IPS DF 4.7 (cell line): ENCODE measurements at regions not wholly inside any gene's neighbourhood (a gene's known extent, or its start where the extent isn't known, plus 50 kb on each side); places are given as distances from the start of the nearest gene placed in this dataset.

Experiments
- DNase-seq: peaks from one replicate; pipeline ENCODE4 v3.0.0-alpha.2; 2013; ENCODE audit warnings: low spot score; ENCODE audit errors: extremely low read depth

DNA sequence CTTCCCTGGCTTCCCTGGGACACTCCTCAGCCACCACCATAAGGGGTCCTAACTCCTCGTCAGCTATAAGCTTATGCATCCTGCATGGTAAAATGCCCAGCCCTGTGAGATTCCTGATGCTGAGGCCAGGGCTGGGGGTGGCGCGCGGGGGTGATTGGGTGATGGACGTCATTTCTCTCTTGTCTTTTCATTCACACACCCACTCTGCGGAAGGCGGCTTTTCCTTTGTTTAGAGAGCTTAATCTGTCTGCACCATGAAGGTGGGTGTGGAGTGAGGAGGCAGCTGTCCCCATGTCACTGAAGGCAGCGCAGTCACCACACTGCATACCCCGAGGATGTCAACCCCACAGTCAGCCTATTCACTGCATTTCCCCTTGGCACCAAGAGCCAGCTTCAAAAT lies 110.0 kb upstream of the NSMCE3 start:
- DNase-seq = no peak

GRCh38 chr15:29377161-29377560 lies 107.5 kb upstream of the NSMCE3 start:
- no peak for DNase-seq

- DNase-seq = no peak
Observed at GRCh38 chr15:29376590-29376989, 107.0 kb upstream of the NSMCE3 start.

- no peak for DNase-seq
Observed at GRCh38 chr15:29369261-29369660, 99.6 kb upstream of the NSMCE3 start.

DNA sequence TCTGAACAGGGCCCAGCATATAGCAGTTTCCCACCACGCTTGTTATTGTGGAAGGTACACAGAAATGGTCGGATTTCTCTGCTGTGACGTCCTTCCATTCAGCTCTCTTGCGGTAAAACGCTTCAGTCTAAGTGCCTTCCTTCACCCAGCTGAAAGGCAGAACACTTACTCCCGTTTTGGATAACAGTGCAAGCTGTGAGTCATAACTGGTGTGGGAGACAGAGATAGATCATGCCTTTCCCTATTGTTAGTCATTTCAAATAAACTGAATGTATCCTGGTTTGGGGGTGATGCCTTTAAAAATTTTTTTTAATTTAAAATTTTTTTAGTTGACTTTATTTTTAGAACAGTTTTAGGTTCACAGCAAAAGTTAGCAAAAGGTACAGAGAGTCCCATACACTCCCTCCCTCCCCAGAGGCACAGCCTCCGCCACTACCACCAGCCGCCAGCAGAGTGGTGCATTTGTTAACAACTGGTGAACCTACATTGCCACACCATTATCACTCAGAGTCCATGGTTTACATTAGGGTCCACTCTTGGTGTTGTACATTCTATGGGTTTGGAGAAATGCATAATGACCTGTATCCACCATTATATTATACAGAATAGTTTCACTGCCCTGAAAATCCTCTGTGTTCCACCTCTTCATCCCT lies 94.9 kb upstream of the NSMCE3 start:
- DNase-seq = no peak

DNA sequence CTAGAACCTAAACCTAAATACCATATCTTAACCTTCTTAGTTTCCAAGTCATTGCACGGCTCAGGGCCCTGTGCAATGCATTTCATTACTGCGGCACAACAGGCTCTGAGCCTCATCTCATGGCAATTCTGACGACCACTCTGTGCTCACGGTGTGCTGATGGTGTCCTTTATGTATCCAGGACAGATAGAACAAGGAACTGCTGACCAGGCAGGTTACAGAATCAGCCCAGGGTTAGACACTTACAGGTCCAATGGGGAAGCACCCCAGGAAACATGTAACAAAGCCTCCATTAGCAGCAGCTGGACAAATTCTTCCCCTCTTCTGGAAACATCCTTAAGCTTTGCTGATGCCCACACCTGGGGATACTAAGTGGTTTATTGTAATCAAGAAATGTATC lies 91.9 kb upstream of the NSMCE3 start:
- no peak for DNase-seq

DNA sequence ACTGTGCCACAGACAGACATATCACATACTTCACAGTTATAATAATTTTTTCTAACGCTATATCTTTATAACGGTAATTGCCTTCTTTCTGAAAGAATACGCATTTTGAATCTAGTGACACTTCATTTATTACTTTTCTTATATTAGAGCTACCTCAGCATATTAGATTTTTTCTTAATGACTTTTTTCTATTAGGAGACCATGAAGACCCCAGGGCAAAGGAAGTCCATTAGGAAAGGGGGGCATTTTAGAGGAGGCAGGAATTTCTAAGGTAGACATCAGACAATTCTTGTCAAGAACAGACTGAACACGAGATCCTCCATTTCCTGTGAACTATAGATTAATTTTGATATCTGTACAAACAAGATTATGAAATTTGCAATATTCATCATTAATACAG lies 90.5 kb upstream of the NSMCE3 start:
- no peak for DNase-seq

GRCh38 chr15:29356786-29357185 lies 87.2 kb upstream of the NSMCE3 start:
- no peak for DNase-seq

DNA sequence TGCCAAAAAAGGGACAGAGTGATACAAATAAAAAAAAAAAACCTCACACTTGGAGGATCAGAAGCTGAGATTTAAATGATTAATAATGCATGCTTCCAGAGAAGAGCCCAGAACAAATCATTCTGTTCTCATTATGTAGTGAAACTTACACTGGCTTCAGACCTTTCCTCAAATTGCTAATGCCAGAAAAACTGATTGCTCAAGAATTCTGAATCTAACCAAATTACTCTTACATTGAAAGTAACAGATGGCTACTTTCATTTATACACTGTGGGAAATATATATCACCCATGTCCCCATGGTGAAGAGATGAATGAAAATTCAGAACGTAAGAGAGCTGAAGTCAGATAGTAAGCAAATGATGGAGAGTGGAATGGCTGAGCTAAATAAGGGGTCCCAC lies 85.9 kb upstream of the NSMCE3 start:
- DNase-seq = no peak

DNA sequence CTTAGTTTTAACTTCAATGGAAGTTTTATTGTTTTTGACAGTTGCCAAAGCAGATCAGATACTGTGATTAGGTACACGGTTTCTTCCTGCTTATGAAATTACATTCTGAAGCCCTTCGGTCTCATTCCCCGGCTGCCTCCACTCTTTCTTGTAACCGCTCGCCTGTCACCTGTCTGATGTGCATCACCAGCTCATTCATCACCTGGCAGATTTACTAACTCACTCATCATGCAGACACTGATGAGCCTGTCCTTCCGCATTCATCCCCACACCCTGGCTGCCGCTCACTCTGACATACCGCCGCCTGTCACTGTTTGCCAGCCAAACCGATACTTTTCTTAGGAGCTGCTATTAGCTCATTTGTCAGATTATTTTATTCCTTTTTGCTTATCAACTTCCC lies 82.8 kb upstream of the NSMCE3 start:
- no peak for DNase-seq

GRCh38 chr15:29349196-29349595 lies 79.6 kb upstream of the NSMCE3 start:
- no peak for DNase-seq

DNA sequence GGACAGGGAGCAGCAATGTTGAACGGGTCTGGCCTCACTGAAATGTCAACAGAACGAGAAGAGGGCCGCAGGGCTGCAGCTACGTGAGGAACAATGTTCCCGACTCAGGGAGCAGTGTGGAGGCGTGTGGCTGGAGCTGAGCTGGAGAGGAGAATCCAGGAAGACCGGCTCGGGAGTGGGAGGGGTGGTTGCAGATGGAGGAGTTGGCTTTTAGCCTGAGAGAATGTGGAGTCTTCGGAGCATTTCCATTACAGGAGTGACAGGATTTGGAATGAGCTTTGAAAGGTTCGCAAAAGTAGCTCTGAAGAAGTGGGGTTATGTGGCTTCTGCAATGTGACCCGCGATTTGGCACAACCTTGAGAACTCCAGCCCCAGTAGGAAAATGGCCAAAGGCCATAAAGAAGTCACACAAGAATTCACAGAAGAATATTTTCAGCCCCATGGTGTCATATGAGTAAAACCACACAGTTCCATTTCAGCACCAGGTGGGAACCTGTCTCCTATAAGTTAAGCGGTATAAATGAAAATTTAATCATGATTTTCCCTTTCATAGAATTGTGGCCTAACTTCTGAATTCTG lies 78.8 kb upstream of the NSMCE3 start:
- DNase-seq = no peak

DNA sequence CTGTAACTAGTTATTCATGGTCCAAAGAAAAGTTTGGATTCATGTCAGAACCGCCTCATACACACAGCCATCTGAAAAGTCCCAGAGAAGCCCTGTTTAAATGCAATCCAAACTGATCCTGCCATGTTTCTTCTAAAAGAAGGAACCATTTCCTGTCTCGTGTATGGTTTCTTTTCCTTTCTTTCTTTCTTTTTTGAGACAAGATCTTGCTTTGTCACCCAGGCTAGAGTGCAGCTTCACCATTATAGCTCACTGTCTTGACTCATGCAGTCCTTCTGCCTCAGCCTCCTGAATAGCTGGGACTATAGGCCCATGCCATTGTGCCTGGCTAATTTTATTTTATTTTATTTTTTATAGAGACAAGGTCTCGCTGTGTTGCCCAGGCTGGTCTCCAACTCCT lies 77.4 kb upstream of the NSMCE3 start:
- no peak for DNase-seq

- DNase-seq = peak; percentile 41
Observed at GRCh38 chr15:29345549-29346525, 76.2 kb upstream of the NSMCE3 start.

GRCh38 chr15:29344474-29344873 lies 74.9 kb upstream of the NSMCE3 start:
- DNase-seq = no peak

- no peak for DNase-seq
Observed at GRCh38 chr15:29343229-29343628, 73.6 kb upstream of the NSMCE3 start.

DNA sequence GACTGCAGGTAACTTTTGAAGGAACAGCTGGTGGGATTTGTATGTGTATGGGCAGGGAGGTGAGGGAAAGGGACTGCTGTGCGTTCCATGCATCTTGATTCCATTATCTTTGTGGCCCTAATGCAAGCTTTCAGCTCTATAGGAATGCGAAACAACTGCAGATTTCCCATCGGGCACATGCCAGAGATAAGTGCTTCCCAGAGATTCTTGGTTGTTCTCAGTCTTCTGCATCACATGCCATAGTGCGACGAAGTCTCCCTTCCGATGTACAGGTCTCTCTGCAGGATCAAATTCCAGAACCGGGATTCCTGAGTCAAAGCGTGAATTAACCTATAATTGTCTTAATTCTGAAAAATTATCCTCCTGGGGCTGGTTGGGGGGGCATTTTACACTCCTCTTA lies 72.6 kb upstream of the NSMCE3 start:
- no peak for DNase-seq

DNA sequence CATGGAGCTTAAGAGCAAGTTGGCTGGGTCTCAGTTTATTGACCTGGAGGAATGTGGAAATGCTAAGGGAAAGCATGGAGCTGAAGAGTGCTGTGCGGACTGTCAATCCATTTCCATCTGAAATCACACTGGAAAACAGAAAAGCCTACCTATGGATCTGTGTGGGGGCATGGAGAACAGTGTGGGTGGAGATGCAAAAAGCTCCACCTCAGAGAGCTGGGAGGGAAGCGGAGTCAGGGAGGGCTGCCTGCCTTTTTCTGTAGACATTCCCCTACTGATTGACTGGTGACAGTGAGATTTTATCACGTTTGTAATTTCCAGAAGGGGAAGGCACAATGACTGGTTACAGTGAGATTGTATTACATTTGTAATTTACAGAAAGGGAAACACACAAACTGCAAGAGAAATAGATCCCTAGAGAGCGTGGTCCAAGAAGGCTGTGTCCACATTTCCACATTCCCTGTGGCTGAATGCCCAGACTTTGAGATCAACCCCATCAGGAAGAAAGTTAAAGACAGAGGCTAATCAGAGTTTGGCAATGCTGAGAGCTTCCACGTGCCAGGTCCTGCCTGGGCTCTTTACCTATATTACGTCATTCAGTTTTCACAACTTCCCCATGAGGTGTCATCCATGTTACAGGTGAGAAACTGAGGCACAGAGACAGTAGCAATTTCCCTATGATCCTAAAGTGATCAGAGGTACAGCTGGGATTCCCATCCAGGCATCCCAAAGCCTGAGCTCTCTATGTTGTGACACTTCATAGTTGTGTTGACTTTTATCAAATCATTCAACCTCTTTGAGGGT lies 67.7 kb upstream of the NSMCE3 start:
- DNase-seq = no peak

DNA sequence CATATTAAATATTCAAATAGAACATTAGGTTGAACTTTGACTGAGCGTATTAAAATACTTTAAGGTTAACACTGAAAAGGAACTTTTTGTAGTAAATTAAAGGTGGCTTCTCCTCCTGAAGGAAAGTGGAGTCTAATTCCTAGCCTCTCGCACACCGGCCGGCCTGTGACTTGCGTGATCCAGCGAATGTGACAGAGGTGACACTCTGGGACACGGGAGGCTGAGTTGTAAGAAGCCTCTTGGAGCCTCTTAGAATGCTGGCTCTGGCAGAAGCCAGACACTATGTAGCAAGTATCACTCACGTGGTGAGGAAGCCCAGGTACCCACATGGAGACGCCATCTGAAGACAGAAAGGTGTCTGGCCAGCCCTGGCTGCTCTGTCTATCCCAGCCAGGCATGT lies 64.9 kb upstream of the NSMCE3 start:
- DNase-seq = no peak

DNA sequence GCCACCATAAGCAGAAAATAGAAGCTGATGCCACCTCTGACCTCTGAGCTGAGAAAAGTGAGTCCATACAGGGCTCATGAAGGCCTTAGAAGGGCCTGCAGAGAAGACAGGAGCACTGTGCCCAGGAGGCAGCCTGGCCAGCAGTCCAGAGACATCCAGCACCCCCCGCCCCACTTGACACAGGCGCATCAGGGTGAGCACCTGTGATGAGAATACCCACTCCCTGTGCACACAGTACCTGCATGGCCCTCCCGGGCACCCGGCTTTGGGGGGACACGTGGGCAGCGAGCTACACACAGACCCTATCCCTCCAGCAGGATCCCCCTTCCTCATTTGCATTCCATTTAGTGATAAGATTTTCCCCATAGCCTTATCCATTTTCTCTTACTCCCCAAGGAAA lies 63.6 kb upstream of the NSMCE3 start:
- no peak for DNase-seq

DNA sequence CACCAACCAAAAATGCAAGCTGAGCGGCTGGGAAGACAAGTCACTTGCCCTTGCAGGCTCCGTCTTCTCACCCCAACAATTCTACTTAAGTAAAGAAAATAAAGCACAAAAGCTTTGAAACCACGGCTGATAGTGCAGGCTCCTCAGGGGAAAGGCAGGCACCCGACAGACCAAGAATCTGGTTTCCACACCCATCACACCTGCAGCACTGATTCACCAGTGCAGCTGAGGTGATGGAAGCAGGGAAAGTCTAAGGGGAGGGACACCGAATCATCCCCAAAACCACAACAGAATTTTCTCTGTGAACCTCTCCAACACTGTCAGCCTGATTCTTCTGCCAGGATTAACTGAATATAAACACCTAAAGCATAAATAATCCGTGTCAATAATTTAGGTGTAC lies 62.0 kb upstream of the NSMCE3 start:
- no peak for DNase-seq

DNA sequence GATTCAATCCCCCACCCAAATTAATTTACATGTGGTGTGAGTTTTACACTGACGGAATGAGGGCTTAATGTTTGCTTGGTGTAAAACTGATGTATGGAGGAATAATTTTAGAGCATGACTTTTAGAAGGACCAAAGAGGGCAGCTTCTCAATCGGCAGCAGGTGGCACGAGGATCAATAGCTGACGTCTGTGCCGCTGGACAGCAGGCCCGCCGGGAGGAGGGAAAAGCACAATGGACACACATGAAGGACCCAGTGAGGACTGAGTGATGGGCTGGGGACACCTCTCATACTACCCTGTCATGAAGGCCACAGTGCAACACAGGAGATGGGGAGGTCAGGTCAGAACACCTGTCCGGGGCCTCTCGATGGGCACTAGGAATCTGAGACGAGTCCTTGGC lies 61.4 kb upstream of the NSMCE3 start:
- DNase-seq = no peak
